UCSD-AML1 (cell line): ENCODE measurements at regions not wholly inside any gene's neighbourhood (a gene's known extent, or its start where the extent isn't known, plus 50 kb on each side); places are given as distances from the start of the nearest gene placed in this dataset.

Experiments used
- DNase-seq: peaks from one replicate; lab custom pipeline; 2025; ENCODE audit not compliant: unreplicated experiment; lab: John Stamatoyannopoulos, UW

GRCh38 chr3:35320646-35321407 lies 318.5 kb upstream of the ARPP21 start:
- no peak for DNase-seq

- no peak for DNase-seq
Measured at GRCh38 chr3:35322070-35322469, 317.3 kb upstream of the ARPP21 start.

- no peak for DNase-seq
Measured at GRCh38 chr3:35335703-35336102, 303.6 kb upstream of the ARPP21 start.

- no peak for DNase-seq
Measured at GRCh38 chr3:35336601-35337000, 302.7 kb upstream of the ARPP21 start.

- no peak for DNase-seq
Measured at GRCh38 chr3:35338186-35338585, 301.1 kb upstream of the ARPP21 start.

- no peak for DNase-seq
Measured at GRCh38 chr3:35380196-35380595, 259.1 kb upstream of the ARPP21 start.

GRCh38 chr3:35383216-35383615 lies 256.1 kb upstream of the ARPP21 start:
- no peak for DNase-seq

- DNase-seq: no peak
Measured at GRCh38 chr3:35383719-35384555, 255.4 kb upstream of the ARPP21 start.

- DNase-seq: no peak
Measured at GRCh38 chr3:35385271-35385670, 254.1 kb upstream of the ARPP21 start.

- DNase-seq: no peak
Measured at GRCh38 chr3:35389907-35390306, 249.4 kb upstream of the ARPP21 start.

GRCh38 chr3:35392187-35392586 lies 247.1 kb upstream of the ARPP21 start:
- no peak for DNase-seq

GRCh38 chr3:35393901-35394799 lies 245.2 kb upstream of the ARPP21 start:
- DNase-seq: no peak

- DNase-seq: no peak
Measured at GRCh38 chr3:35394905-35395304, 244.4 kb upstream of the ARPP21 start.

- DNase-seq: no peak
Measured at GRCh38 chr3:35401671-35402070, 237.7 kb upstream of the ARPP21 start.

GRCh38 chr3:35404571-35404970 lies 234.8 kb upstream of the ARPP21 start:
- DNase-seq: no peak

- DNase-seq: no peak
Measured at GRCh38 chr3:35408882-35409281, 230.4 kb upstream of the ARPP21 start.

GRCh38 chr3:35409991-35410390 lies 229.3 kb upstream of the ARPP21 start:
- DNase-seq: no peak

- DNase-seq: no peak
Measured at GRCh38 chr3:35413483-35413882, 225.8 kb upstream of the ARPP21 start.

GRCh38 chr3:35417080-35417479 lies 222.2 kb upstream of the ARPP21 start:
- DNase-seq: no peak

- no peak for DNase-seq
Measured at GRCh38 chr3:35422101-35422500, 217.2 kb upstream of the ARPP21 start.

GRCh38 chr3:35422836-35423601 lies 216.3 kb upstream of the ARPP21 start:
- no peak for DNase-seq
